K562 (cell line): ENCODE measurements at regions not wholly inside any gene's neighbourhood (a gene's known extent, or its start where the extent isn't known, plus 50 kb on each side); places are given as distances from the start of the nearest gene placed in this dataset.

Source experiments
- ATAC-seq: fragments of 200-7000 bp; cut with Tn5 transposase; 3 replicates; pipeline ENCODE4 v1.9.1; 2020; ENCODE audit warnings: moderate library complexity
- BruUV-seq: library from RNA; stranded (reverse); fragments of 400-500 nt; replicated peaks from 2 replicates; lab custom pipeline; 2021; lab: Mats Ljungman, UMichigan
- CTCF ChIA-PET: fragments of 300-600 bp; formaldehyde crosslinking; extraction: SDS; loops from one replicate; lab custom pipeline; 2021; ENCODE audit warnings: low intra/inter-chr PET ratio; lab: Yijun Ruan, JAX
- POLR2A ChIA-PET: fragments of 300-600, 350-650 bp; sonication (Branson Sonifier 250); formaldehyde crosslinking; extraction: SDS; loops from one replicate; lab custom pipeline; 2021; ENCODE audit warnings: antibody characterized with exemption, inconsistent platforms; lab: Yijun Ruan, JAX
- DNase-seq, 4 experiments: peaks; one replicate each; pipeline versions ENCODE4 v3.0.0 to v3.0.0-alpha.2; 2011 to 2018; ENCODE audit warnings: low spot score in 3 of 4, mixed read lengths in 3 of 4; ENCODE audit errors: extremely low read depth in 1 of 4
- FAIRE-seq: peaks from 2 replicates; lab custom pipeline; 2011; peaks lifted over from hg19 to GRCh38; lab: Jason Lieb, UNC
- H2AFZ ChIP-seq: 2 replicates; pipeline ENCODE4 v1.6.0; 2011; ENCODE audit warnings: low read depth, low read length, control low read depth, inconsistent platforms
- H3K27ac ChIP-seq: fragments of 200-600 bp; 3 replicates; pipeline ENCODE4 v1.8.0; 2011; ENCODE audit warnings: low read depth, mild to moderate bottlenecking, control low read depth, inconsistent platforms, low read length, moderate library complexity, mixed read lengths; ENCODE audit errors: extremely low read depth
- H3K27me3 ChIP-seq, 2 experiments: fragments of 300-600 bp in 1 of 2; 2 replicates in 1 of 2; 3 replicates in 1 of 2; pipeline versions ENCODE4 v1.6.0 to v1.8.0; 2011; ENCODE audit warnings: inconsistent platforms in 2 of 2, low read length in 2 of 2, mild to moderate bottlenecking in 1 of 2, mixed read lengths in 1 of 2, moderate library complexity in 1 of 2; ENCODE audit not compliant: control insufficient read depth in 2 of 2, insufficient read depth in 2 of 2
- H3K36me3 ChIP-seq: fragments of 300-600 bp; 3 replicates; pipeline ENCODE4 v1.8.0; 2011; ENCODE audit warnings: mild to moderate bottlenecking, low read length, inconsistent platforms; ENCODE audit not compliant: control insufficient read depth, insufficient read depth
- H3K4me1 ChIP-seq, 2 experiments: fragments of 200-600 bp in 1 of 2; replicated peaks in 1 of 2; 2 replicates in 1 of 2; 3 replicates in 1 of 2; pipeline versions ENCODE4 v1.5.1 to v1.8.0; 2011; ENCODE audit warnings: inconsistent platforms in 2 of 2, low read length in 2 of 2, mild to moderate bottlenecking in 1 of 2, mixed read lengths in 1 of 2, moderate library complexity in 1 of 2; ENCODE audit not compliant: control insufficient read depth in 2 of 2, insufficient read depth in 2 of 2
- H3K4me2 ChIP-seq: 2 replicates; pipeline ENCODE4 v1.6.1; 2011; ENCODE audit warnings: low read length, control low read depth, inconsistent platforms, mixed read lengths; ENCODE audit not compliant: insufficient read depth
- H3K4me3 ChIP-seq: fragments of 200-600 bp; sonication (generic), shearing (Covaris generic); 2 replicates; pipeline ENCODE4 v1.5.1; 2016; ENCODE audit warnings: control low read depth, inconsistent platforms
- H3K79me2 ChIP-seq: fragments of 200-600 bp; 3 replicates; pipeline ENCODE4 v1.8.0; 2011; ENCODE audit warnings: low read length, inconsistent platforms; ENCODE audit not compliant: control insufficient read depth, insufficient read depth
- H3K9ac ChIP-seq, 2 experiments: 2 replicates each; pipeline versions ENCODE4 v1.6.0 to v1.6.1; 2011; ENCODE audit warnings: low read depth in 2 of 2, low read length in 2 of 2, control low read depth in 1 of 2, inconsistent platforms in 1 of 2, mild to moderate bottlenecking in 1 of 2, mixed read lengths in 1 of 2; ENCODE audit not compliant: insufficient read depth in 1 of 2
- H3K9me1 ChIP-seq: one replicate; pipeline ENCODE4 v1.6.0; 2011; ENCODE audit warnings: inconsistent platforms, mild to moderate bottlenecking, low read length, moderate library complexity; ENCODE audit not compliant: control insufficient read depth, insufficient read depth
- H3K9me3 ChIP-seq: replicated peaks from 2 replicates; pipeline ENCODE4 v1.5.1; 2011; ENCODE audit warnings: low read depth, low read length, inconsistent platforms; ENCODE audit not compliant: control insufficient read depth, insufficient read depth
- H4K20me1 ChIP-seq: replicated peaks from 2 replicates; pipeline ENCODE4 v1.6.1; 2011; ENCODE audit warnings: low read length, inconsistent platforms, mixed read lengths; ENCODE audit not compliant: control insufficient read depth, insufficient read depth
- CBFA2T3 ChIP-seq: fragments of 450-650 bp; IDR thresholded peaks from 2 replicates; pipeline ENCODE4 v1.6.1; 2017
- HIVEP1 ChIP-seq: fragments of 250-450 bp; sonication (Bioruptor Pico); IDR thresholded peaks from 2 replicates; pipeline ENCODE4 v1.4.0; 2020; ENCODE audit warnings: mild to moderate bottlenecking
- HMGN3 ChIP-seq: IDR thresholded peaks from 2 replicates; pipeline ENCODE4 v1.6.1; 2011; ENCODE audit warnings: borderline replicate concordance, low read depth, mild to moderate bottlenecking, mixed read lengths, low read length; ENCODE audit not compliant: insufficient read length; ENCODE audit errors: extremely low read depth
- HNRNPL ChIP-seq: fragments of 200-400 bp; formaldehyde crosslinking; IDR thresholded peaks from 2 replicates; pipeline ENCODE4 v1.6.1; 2017; ENCODE audit warnings: low read depth, mild to moderate bottlenecking, low read length
- HOXB6 ChIP-seq: fragments of 250-450 bp; sonication (Bioruptor Pico); IDR thresholded peaks from 2 replicates; pipeline ENCODE4 v1.5.1; 2022; ENCODE audit warnings: mild to moderate bottlenecking, borderline replicate concordance
- KDM2B ChIP-seq: fragments of 250-450 bp; sonication (Bioruptor Pico); IDR thresholded peaks from 2 replicates; pipeline ENCODE4 v1.8.0; 2021; ENCODE audit warnings: mild to moderate bottlenecking, moderate library complexity
- MAFG ChIP-seq: fragments of 450-650 bp; conservative IDR thresholded peaks from 2 replicates; pipeline ENCODE4 v1.6.1; 2016; ENCODE audit warnings: missing genetic modification characterization, missing compliant biosample characterization
- PCBP2 ChIP-seq: fragments of 200-400 bp; formaldehyde crosslinking; IDR thresholded peaks from 2 replicates; pipeline ENCODE4 v1.6.1; 2018; ENCODE audit warnings: low read length, low read depth, mild to moderate bottlenecking, moderate library complexity; ENCODE audit not compliant: poor library complexity, severe bottlenecking
- RFX5 ChIP-seq: IDR thresholded peaks from 2 replicates; pipeline ENCODE4 v1.6.1; 2011; ENCODE audit warnings: low read depth, mild to moderate bottlenecking, improper control_type of control experiment, low read length
- SREBF1 ChIP-seq: fragments of 150-350 bp; IDR thresholded peaks from 2 replicates; pipeline ENCODE4 v1.6.1; 2014; ENCODE audit warnings: antibody characterized with exemption, low read depth, low read length, borderline replicate concordance
- SUPT5H ChIP-seq: fragments of 450-650 bp; IDR thresholded peaks from 2 replicates; pipeline ENCODE4 v1.6.1; 2016
- TARDBP ChIP-seq: fragments of 450-650 bp; IDR thresholded peaks from 2 replicates; pipeline ENCODE4 v1.6.1; 2016
- ZNF586 ChIP-seq: fragments of 450-650 bp; formaldehyde crosslinking; conservative IDR thresholded peaks from 2 replicates; pipeline ENCODE4 v1.4.0; 2020; ENCODE audit warnings: mild to moderate bottlenecking, moderate library complexity
- ZNF707 ChIP-seq: fragments of 250-450 bp; sonication (Bioruptor Pico); conservative IDR thresholded peaks from 2 replicates; pipeline ENCODE4 v1.8.0; 2022; ENCODE audit warnings: inconsistent platforms, mild to moderate bottlenecking, moderate library complexity
- WGBS: fragments of 100-300 bp; shearing (Covaris generic); methylation state at CpG from one replicate; pipeline ENCODE4 v1.1.6; 2016; ENCODE audit warnings: low coverage, mixed read lengths; ENCODE audit not compliant: insufficient coverage; ENCODE audit errors: missing lambda C conversion rate; 5-methylcytosine and 5-hydroxymethylcytosine counted together
- in situ Hi-C: fragments of 300-500 bp; cut with MboI; formaldehyde crosslinking; loops from 4 replicates; pipeline ENCODE4 v1.15.0; 2018; ENCODE audit warnings: inconsistent platforms, mixed read lengths
- intact Hi-C: fragments of 100-400 bp; cut with micrococcal nuclease; formaldehyde crosslinking; loops from 2 replicates; pipeline ENCODE4 v1.14.2; 2022
- TF ChIP-seq, protein P1 (sequence below): sonication (generic); formaldehyde crosslinking; IDR thresholded peaks from 2 replicates; pipeline ENCODE4 v1.8.0; 2022; ENCODE audit warnings: mild to moderate bottlenecking, missing genetic modification reagents
- TF ChIP-seq, protein P2 (sequence below), 2 experiments: fragments of 450-650 bp; IDR thresholded peaks; 2 replicates each; pipeline ENCODE4 v1.6.1; 2016
- TF ChIP-seq, protein P3 (sequence below): fragments of 250-450 bp; sonication (Bioruptor Pico); IDR thresholded peaks from 2 replicates; pipeline ENCODE4 v1.5.0; 2021
- TF ChIP-seq, protein P4 (sequence below): fragments of 450-650 bp; formaldehyde crosslinking; IDR thresholded peaks from 2 replicates; pipeline ENCODE4 v1.4.0; 2020; ENCODE audit warnings: mild to moderate bottlenecking

DNA sequence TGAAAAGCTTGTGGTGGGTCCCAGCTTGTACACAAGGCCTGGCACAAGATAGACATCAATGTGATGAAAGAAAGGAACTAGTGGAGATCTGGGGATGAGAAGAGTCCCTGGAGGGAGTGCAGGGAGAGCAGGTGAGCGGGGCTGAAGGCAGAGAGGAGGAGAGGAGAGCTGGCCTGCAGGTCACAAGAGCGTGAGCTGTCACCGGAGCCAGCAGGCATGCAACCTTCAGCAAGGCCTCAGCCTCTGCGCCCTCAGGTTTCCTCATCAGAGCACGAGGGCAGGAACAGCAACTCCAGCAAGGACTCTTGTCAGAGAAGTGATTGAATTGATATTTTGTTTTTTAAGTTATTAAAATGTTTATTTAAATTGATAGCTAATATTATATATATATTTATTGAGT, 188.6 kb downstream of the CXCL12 start (continued):
- no peak for TF ChIP-seq ZNF586 (CRISPR knock-in tag)
- TF ChIP-seq MAFG (tag), result no peak
- TF ChIP-seq, protein P1, sequence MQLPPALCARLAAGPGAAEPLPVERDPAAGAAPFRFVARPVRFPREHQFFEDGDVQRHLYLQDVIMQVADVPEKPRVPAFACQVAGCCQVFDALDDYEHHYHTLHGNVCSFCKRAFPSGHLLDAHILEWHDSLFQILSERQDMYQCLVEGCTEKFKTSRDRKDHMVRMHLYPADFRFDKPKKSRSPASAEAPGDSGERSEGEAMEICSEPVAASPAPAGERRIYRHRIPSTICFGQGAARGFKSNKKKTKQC, result no peak

DNA sequence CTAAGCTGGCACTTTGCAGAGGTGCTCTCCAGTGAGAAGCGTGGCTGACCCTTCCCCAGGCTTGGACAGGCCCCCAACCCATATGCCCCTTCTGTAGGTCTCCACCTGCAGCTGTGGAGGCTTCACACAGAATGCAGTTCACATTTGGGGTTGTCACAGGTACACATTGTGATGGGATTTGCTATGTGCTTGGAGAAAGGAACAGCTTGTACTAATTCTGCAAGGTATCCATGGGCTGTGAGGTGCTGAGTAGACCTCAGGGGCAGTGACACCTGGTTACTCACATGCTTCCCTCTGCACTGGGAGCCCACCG, 188.9 kb downstream of the CXCL12 start:
- ChIA-PET CTCF (no interaction called here), POLR2A (interaction anchor here (0.6 to 0.9 kb wide), 2 partner anchors 10 to 513 kb away, joined by 3 read pairs; no protein-coding TSS in a partner anchor)
- no peak overlapping the region for H2AFZ ChIP-seq
- peaks cover 0 to 28% of the 10 kb centered on the region in 2 experiments; a peak in 2 of 5 replicates for H3K27me3 ChIP-seq
- no peaks in the 10 kb centered on the region for H3K79me2 ChIP-seq
- no peaks in the 10 kb centered on the region for H3K9me3 ChIP-seq
- intact Hi-C loops, result no loop called here
- H3K4me3 ChIP-seq, result no peak overlapping the region
- no peaks in the 10 kb centered on the region for H3K4me1 ChIP-seq
- FAIRE-seq (no peak), ATAC-seq (no peak), DNase-seq (no peak)
- no TSS peak for BruUV-seq
- H3K4me2 ChIP-seq, result no peak overlapping the region
- in situ Hi-C loops, result no loop called here
- TF ChIP-seq, protein P2, sequence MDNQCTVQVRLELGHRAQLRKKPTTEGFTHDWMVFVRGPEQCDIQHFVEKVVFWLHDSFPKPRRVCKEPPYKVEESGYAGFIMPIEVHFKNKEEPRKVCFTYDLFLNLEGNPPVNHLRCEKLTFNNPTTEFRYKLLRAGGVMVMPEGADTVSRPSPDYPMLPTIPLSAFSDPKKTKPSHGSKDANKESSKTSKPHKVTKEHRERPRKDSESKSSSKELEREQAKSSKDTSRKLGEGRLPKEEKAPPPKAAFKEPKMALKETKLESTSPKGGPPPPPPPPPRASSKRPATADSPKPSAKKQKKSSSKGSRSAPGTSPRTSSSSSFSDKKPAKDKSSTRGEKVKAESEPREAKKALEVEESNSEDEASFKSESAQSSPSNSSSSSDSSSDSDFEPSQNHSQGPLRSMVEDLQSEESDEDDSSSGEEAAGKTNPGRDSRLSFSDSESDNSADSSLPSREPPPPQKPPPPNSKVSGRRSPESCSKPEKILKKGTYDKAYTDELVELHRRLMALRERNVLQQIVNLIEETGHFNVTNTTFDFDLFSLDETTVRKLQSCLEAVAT (IDR thresholded peaks at IDR 0.05), result no peak
- TF ChIP-seq HIVEP1, result no peak
- TF ChIP-seq, protein P3, sequence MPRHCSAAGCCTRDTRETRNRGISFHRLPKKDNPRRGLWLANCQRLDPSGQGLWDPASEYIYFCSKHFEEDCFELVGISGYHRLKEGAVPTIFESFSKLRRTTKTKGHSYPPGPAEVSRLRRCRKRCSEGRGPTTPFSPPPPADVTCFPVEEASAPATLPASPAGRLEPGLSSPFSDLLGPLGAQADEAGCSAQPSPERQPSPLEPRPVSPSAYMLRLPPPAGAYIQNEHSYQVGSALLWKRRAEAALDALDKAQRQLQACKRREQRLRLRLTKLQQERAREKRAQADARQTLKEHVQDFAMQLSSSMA (CRISPR knock-in tag), result no peak
- TF ChIP-seq RFX5, result no peak
- TF ChIP-seq TARDBP, result no peak
- TF ChIP-seq SUPT5H, result no peak
- TF ChIP-seq, protein P4, sequence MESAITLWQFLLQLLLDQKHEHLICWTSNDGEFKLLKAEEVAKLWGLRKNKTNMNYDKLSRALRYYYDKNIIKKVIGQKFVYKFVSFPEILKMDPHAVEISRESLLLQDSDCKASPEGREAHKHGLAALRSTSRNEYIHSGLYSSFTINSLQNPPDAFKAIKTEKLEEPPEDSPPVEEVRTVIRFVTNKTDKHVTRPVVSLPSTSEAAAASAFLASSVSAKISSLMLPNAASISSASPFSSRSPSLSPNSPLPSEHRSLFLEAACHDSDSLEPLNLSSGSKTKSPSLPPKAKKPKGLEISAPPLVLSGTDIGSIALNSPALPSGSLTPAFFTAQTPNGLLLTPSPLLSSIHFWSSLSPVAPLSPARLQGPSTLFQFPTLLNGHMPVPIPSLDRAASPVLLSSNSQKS, result no peak
- no peak for TF ChIP-seq CBFA2T3
- TF ChIP-seq HMGN3, result no peak
- TF ChIP-seq KDM2B (CRISPR knock-in tag), result no peak
- TF ChIP-seq ZNF707 (CRISPR knock-in tag), result no peak
- TF ChIP-seq HNRNPL, result no peak
- TF ChIP-seq SREBF1, result no peak
- TF ChIP-seq HOXB6, result no peak
- TF ChIP-seq PCBP2, result no peak
- H3K36me3 ChIP-seq, result no peaks in the 10 kb centered on the region
- H3K9ac ChIP-seq, result no peak overlapping the region
- WGBS, result 0% methylated on average over 2 of the region's 2 CpGs
- no peaks in the 10 kb centered on the region for H3K9me1 ChIP-seq
- H3K27ac ChIP-seq, result no peak overlapping the region
- H4K20me1 ChIP-seq, result no peaks in the 10 kb centered on the region
